HCT116 (cell line): ENCODE measurements at regions not wholly inside any gene's neighbourhood (a gene's known extent, or its start where the extent isn't known, plus 50 kb on each side); places are given as distances from the start of the nearest gene placed in this dataset.

Experiments used
- CTCF ChIP-seq, 3 experiments: fragments of 200-600 bp in 1 of 3; sonication (generic) in 1 of 3; IDR thresholded peaks in 2 of 3; conservative IDR thresholded peaks in 1 of 3; 2 replicates each; pipeline ENCODE4 v1.5.1; 2012 to 2017; ENCODE audit warnings: low read depth in 2 of 3, low read length in 2 of 3, antibody characterized with exemption in 1 of 3, borderline replicate concordance in 1 of 3, control low read depth in 1 of 3, mild to moderate bottlenecking in 1 of 3, mixed read lengths in 1 of 3, mixed run types in 1 of 3, moderate library complexity in 1 of 3; ENCODE audit not compliant: insufficient read depth in 1 of 3
- EZH2 ChIP-seq: fragments of 200-600 bp; sonication (generic); IDR thresholded peaks from 2 replicates; pipeline ENCODE4 v1.6.1; 2017; ENCODE audit warnings: antibody characterized with exemption, mixed run types
- EZH2phosphoT487 ChIP-seq: fragments of 200-600 bp; IDR thresholded peaks from 2 replicates; pipeline ENCODE4 v1.6.1; 2018; ENCODE audit warnings: antibody characterized with exemption, borderline replicate concordance
- POLR2A ChIP-seq: IDR thresholded peaks from 2 replicates; pipeline ENCODE4 v1.7.0; 2011; ENCODE audit warnings: borderline replicate concordance; ENCODE audit not compliant: insufficient read depth, insufficient read length; ENCODE audit errors: extremely low read depth
- POLR2AphosphoS5 ChIP-seq: IDR thresholded peaks from 2 replicates; pipeline ENCODE4 v1.6.1; 2011; ENCODE audit warnings: mild to moderate bottlenecking, low read depth, low read length, moderate library complexity
- RAD21 ChIP-seq: IDR thresholded peaks from 2 replicates; pipeline ENCODE4 v1.6.1; 2012; ENCODE audit warnings: low read depth, mild to moderate bottlenecking
- ZFX ChIP-seq: fragments of 450-650 bp; IDR thresholded peaks from 2 replicates; pipeline ENCODE4 v1.6.1; 2017

- no peak for TF ChIP-seq CTCF (IDR thresholded peaks at IDR 0.05 in 2 of 3, conservative IDR thresholded peaks at IDR 0.05 in 1 of 3; ENCODE audit: borderline replicate concordance in 1 of 3, insufficient read depth in 1 of 3, low read depth in 2 of 3, low read length in 2 of 3)
- no peak for TF ChIP-seq EZH2
- no peak for TF ChIP-seq EZH2phosphoT487
- no peak for TF ChIP-seq ZFX
- TF ChIP-seq POLR2AphosphoS5, result no peak
- TF ChIP-seq RAD21, result no peak
- no peak for TF ChIP-seq POLR2A
Observed at GRCh38 chr7:120216947-120217346, 56.0 kb upstream of the KCND2 start.
